GM19238 (cell line): ENCODE measurements at regions not wholly inside any gene's neighbourhood (a gene's known extent, or its start where the extent isn't known, plus 50 kb on each side); places are given as distances from the start of the nearest gene placed in this dataset.

Experiments
- DNase-seq: peaks from one replicate; pipeline ENCODE4 v3.0.0; 2011; ENCODE audit warnings: low spot score; ENCODE audit not compliant: insufficient read length

DNA sequence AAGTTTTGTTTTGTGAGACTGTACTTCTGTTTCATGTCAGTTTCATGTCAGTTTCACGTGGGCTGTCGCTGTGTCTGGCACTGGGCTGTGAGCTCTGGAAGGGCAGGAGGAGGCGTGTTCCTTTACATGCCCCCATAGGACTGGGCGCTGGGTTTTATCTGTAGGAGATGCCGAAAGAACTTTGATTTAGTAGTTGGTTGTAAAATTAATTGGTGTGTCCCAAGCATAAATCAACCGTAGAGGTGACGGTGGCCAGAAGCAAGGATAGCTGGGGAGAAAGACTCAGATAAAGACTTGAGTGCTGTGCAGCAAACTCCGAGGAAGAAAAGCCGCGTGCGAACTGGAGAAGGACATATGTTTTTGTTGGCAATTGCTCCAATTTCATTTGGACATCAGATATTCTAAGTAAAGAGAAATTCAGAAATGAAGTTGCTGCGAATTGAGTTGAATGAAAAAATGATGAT, 182.5 kb downstream of the VRK1 start:
- no peak for DNase-seq

DNA sequence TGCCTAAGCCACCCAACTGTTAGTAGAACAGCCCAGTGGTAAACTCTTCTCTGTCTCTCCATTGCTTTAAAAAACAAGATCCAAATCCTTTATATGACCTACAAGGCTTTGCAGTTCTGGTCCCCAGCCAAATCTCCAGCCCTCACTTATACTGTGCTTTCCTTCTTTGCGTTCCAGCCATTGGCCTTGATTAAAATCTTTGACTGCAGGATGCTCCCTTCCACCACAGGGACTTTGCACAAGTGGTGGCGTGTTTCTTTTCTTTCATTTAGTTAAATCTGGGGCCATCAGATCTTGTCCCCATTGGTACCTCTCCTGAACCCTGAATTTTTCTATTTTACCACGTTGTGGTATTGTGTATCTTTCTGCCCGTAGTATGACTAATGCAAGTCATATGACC, 183.7 kb downstream of the VRK1 start:
- no peak for DNase-seq

DNA sequence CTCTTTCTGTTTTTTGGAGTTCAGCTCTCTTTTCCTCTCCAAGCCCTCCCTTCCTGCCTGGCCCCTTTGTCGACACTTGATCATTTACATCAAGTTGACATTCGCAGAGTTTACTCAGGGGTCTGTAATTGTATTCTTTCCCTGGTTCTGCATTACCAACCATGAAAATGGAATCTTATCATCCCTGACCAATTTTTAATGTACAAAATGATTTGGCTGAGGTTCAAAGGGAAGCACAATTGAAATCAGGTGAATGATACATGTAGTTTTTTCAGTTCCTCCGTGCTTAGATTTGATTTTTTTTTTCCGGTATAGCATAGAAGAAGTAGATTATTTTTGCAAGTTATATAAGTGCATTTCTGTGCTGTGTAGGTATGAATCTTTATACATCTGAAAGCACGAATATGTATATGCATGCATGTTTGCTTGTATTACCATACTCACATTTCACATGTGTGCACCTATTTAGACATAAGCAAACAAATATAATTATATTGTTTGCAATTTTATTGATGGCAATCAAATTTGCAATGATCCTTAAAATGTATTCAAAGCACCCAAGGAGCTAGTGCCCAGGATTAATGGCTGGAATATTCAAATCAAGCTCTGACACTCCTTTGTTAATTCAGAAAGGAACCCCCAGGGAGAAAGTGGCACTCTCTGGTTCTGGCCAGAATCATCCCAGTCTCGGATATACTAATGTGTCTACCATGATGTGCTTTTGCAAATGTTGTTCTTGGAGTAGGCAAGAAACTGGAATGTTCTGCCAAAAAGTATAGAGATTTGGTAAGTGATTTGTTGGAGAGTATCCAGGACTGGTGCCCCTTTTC, 189.3 kb downstream of the VRK1 start:
- DNase-seq, result no peak

DNA sequence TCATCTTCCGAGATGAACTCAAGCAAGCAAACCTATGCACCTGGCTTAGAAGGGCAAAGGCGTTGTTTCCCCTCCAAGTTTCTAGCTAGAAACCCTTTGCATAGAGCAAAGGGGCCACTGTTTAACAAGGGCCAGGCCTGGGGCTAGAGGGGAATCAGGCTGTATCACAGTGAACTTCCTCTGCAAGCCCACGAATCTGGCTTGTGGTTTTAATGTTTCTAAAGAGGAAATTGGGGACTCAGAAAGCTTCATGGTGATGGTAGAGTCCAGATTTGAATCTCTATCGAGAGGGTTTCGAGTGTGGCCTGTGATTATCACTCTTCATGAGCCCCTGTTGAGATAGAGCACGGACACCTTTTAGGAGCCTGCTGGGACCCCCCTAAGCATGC, 189.9 kb downstream of the VRK1 start:
- DNase-seq, result no peak

DNA sequence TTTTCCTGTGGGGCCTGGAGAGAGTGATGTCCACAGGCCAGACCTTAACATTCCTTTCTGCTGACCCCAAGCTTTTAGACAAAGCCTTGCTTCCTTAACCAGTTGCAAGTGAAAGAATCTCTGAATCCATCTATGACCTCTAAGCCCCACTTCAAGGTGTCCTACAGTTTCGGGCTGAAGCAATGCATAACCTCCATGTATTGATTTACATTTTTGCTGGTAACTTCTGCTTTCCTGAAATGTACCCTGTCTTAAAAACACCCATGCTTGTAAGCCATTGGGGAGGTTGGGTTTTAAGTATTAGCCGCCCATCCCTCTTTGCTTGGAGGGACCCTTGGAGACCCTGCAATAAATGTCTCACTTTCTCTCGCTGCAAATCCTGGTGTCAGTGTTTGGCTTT, 190.6 kb downstream of the VRK1 start:
- no peak for DNase-seq

DNA sequence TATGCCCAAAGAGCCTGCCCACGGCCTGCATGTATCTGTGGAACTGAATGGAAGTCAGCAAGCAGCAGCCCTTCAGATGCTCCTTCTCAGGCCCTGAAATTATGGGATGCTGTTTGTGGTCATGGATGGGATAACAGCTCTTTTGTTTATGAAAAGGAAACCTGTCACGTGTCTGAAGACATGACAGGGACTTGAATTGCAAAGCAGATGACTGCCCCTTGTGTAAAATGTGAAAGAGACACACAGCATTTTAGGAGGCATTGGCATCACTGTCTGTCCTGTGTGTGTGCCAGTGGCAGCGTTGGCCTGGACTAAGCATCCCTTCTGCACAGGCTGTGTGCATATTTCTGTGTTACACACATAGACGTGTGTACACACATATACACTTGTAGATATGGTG, 192.1 kb downstream of the VRK1 start:
- DNase-seq, result no peak

DNA sequence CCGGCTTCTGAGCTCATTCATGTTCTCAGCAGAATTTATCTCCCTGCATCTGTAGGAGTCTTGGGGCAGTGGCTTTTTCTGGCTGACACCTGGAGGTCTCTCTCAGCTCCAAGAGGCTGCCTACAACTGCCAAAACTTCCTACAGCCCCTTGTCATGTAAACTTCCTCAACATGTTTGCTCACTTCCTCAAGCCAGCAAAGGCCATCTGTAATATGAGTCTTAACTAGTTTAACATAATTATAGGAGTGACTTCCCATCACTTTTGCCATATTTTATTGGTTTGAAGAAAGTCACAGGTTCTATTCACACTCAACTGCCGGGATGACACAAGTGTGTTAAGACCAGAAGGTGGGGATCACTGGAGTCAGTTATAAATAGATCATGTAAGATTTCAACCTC, 194.0 kb downstream of the VRK1 start:
- DNase-seq, result no peak

DNA sequence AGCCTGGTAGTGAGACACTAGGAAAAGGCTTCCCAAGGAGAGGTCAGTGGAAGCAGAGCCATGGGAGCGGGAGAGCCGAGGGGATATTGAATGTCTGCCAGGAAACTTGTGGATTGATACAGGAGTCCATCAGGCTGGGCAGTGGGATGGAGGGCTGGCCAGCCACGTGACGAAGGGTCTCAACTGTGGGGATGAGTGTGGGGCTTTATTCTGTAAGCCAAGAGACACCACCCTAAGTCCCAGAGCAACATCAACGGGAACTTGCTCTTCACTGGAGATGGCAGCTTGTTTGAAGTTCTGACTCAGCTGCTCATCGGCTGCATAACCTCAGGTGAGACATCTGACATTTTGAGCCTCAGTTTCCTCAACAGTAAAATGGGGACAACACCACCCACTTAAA, 197.8 kb downstream of the VRK1 start:
- no peak for DNase-seq

DNA sequence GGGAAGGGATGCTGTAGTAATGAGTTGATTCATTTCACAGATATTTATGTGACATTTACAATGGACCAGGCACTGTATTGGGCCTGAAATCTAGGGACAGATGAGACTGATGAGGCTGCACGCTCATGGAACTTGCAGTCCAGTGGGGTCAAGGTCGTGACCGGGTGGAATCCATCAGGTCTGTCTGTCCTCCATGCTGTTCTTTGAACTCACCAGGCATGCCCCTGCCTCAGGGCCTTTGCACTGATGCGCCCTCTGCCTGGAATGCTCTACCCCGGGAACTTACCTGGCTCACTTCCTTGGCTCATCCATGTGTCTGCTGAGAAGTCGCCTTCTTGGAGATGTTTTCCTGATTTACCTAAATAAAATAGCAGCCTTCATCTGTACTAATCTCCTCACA, 200.1 kb downstream of the VRK1 start:
- DNase-seq, result no peak

DNA sequence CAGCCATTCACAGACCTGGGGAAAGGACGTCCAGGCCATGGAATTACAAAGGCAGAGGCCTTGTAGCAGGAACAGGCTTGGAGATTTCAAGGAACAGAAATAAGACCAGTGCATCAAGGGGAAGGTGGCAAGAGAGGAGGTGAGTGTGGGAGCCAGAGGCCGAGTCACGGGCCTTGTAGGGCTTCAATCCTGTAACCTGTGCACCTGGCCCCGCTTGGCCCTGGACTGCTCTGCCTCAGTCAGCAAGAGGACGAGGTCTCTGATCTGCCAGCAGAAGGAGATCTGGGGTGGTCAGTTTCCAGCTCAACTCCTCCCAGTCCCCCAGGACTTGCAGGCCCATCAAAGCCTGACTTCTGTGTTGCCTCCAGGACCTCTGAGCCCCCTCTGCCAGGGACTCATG, 200.8 kb downstream of the VRK1 start:
- no peak for DNase-seq

DNA sequence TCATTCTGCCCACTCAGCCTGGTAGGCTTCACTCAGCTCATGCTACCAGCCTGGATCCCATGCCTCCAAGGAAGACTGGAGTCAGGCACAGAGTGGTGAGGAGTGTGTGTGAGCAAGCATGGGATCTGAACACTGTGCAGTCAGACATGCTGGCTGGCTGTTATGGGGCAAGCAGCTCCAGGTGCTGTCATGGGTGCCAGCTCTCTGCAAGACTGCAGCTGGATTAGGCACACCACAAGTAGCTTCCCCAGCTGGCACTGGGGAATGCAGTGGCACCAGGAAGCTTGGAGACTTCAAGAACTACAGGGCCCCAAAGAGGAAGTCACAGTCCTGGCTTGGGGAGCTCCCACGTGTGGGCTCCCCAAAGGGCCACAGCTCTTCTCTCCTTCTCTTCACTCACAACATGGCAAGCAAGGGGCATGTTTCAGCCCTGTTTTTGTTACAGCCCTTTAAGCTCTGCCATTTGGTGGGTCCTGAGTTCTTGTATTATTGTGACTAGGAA, 202.5 kb downstream of the VRK1 start:
- DNase-seq, result no peak

DNA sequence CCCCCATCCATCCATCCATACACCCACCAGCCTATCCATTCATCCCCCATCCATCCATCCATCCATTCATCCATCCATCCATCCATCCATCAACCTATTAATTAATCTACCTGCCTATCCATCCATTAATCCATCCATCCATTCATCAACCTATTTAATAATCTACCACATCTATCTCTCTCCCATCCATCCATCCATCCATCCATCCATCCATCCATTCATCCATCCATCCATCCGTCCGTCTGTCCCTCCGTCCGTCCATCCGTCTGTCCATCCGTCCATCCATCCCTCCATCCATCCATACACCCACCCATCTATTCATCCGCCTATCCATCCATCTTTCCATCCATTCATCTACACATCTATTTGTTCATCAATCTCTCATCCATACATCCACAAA, 205.3 kb downstream of the VRK1 start:
- no peak for DNase-seq

DNA sequence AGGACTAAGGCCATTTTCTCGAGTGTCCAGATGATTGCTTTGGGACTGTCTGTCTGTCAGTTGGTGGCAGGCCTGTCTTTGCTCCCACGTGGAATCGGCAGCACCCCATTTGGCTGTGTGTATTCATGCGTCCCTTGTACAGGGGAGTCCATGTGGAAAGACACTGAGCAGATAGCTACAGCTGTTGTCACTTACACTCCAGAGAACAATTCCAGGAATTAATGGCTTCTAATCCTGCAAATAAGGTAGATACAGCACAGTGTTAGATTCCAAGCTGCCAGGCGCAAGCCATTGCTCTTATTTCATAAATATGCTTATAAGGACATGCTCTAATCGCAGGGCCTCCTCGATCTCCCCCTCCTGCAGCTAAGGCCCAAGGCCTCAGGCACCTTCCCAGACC, 208.8 kb downstream of the VRK1 start:
- no peak for DNase-seq

DNA sequence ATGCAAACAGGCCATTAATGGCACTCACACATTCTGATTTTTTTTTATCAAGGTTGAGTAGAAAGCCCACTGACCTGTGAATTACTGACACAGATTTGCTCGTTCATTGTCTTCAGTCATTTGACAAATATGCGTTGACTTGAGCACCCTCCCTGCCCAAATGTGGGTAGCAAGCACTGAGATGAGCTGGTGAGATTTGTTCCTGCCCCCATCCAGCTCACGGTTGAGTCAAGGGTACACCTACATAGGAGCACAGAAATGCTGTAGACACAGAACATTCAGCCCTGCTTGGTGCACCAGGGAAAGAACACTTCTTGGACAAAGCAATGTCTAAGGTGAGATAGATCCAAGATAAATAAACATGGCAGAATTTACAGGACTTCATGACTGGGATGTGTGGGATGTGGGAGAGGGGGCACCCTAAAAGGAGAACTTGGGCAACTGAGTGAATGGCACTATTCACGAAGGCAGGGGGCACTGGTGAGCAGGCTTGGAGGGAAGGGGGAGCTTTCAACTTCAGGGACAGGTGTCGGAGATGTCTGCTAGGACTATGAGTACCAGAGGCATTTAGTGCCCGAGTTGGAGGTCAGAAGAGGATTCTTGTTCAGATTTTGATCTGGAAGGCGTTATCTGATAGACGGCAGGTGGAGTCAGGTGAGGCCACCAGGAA, 213.4 kb downstream of the VRK1 start:
- no peak for DNase-seq

DNA sequence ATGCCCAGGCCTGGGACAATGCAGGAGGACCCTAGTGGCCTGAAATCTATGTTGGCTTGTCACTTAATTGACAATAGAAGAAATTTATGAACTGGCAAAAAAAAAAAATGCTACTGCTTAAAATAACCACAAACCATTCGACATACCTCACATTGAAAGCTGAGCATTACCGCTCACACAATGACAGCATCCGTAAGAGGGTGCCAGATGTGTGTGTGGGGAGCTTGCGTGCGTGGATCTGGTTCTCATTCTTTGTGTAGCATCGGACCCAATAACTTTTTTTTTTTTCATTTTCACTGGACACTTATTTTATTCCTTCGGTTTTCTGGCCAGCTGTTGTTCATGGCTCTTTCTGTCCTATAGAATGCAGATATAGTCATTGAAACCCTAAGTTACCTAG, 216.7 kb downstream of the VRK1 start:
- no peak for DNase-seq

DNA sequence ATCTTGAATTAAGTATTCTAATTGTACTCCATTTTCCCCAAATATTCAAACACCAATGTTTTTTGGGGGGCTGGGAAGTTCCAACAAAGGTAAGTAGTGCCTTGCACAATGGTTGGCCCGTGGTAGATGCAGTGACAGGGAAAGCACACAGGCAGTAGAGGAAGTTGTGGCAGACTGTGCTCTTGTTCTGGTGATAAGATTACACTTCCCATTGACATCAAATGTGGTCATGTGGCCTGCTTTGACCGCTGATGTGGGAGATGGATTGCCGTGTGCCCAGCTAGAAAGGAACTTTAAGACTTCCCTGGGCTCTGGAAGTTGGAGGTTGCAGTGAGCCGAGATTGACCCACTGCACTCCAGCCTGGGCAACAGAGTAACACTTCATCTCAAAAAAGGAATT, 223.8 kb downstream of the VRK1 start:
- no peak for DNase-seq

DNA sequence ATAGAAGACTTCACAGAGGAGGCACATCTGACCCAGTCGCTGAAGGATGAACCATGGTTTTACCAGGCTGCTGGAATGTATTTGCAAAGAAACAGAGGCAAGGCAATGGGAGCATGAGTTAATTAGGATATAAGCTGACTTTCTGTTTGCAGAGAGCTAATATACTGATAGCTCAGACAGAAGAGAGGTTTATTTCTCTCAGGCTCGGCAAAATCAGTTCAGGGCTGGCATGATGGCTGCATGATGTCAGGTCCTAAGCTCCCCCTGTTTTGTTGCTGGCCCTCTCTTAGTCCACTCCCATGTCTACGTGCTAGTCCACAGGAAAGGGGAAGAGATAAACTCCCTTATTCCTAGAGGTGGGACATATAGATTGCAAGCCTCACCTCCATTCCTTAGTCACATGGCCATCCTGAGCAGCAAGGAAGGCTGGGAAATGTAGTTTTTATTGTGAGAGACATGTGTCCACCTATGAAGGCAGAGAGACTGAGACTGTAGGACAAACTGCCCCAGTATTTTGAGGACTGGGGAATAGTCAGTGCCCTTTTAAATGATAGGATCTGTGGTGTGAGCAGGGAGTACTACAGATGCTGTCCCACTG, 224.5 kb downstream of the VRK1 start:
- no peak for DNase-seq

DNA sequence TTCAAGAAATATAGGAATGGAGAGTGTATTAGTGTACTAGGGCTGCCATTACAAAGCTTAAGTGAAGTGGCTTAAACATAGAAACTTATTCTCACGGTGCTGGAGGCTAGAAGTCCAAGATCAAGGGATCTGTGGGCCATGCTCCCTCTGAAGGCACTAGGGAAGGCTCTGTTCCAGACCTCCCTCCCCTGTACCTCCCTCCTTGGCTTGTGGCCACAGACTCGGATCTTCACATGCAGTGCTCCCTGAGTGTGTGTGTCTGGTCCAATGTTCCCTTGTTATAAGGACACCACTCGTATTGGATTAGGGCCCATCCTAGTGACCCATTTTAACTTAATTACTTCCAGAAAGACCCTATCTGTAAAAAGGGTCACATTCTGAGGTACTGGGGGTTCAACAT, 225.6 kb downstream of the VRK1 start:
- DNase-seq, result no peak

DNA sequence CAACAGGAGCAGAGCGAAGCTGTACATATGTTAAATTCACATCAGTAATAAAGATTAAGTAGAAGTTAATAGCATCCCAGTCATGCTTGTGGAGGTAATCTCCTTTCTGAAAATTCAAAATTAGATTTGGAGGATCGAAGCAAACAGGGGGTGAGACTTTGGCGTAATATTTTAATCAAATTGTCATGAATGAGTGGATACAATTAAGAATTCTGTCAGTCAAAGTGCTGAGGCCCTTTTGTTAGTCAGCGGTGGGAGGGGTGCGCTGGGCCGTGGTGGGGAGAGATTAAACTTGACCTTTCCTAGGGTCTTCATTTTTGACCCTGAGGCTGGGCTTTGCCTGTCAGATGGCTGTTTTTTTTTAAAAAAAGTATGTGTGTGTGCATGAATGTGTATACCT, 226.7 kb downstream of the VRK1 start:
- no peak for DNase-seq

DNA sequence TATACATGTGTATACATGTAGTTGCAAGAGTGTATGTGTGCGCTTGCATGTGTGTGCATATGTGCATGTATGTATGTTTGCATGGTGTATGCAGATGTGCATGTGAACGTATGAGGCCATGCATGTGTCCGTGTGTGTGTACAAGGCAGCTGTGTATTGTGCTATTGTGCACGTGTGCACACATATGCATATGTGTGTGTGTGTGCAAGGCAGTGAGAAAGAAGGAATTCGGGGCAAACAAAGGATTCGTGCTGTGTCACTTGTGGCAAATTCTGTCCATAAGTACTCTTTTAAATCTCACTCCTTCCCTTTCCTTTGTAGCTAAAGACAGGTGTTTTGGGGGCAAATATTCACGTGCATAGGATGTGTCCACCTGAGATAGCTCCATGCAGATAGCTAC, 227.1 kb downstream of the VRK1 start:
- DNase-seq, result no peak

DNA sequence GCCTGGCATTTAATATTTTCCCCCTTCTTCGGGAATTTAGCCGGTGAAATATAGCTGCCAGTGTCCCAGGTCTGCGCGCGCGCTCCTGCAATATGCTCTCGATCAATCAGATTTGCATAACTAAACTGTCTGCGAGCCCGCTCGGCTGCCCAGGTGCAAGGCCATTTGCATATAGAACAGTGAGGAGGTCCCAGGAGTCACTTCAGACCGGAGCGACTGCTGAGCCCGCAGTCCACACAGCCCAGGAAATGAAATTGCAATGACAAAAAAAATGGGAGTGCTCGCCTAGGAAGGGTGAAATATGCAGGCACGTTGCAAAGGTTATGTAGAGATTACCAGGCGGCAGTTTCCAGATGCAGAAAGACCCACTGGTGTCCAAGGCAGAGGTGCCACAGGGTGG, 228.5 kb downstream of the VRK1 start:
- DNase-seq, result no peak

DNA sequence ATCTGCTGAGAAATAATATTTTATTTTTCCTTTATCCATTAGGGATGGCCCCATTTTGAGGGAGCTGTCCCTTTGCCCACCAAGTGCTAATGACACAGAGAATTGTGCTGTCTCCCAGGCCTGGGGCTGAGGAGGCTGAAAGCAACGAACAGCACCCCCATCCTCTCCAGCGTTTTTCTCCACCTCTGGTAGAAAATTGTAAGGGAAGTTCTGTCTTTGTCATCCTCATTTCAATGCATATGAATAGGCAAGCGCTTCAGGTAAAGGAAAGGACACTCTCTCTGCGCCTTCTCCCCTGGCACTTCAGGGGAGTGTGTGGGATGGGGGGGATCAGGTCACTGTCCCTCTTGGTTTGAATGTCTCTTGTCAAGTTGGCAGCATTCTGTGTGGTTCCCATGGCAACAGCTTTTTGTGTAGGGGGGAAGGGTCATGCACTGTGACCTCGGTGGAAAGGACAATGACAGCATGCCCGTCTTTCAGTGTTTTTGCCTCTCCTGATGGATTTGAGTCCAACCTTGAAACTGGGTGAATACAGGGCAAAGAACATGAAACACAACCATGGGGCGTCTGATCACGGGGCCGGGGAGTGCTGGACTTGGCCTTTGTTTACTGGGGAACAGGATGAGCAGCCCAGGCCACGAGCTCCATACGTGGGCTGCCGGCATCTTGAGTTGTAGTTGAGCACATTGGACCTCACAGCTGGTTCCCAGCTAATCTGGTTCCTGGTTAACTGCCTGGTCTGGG, 230.2 kb downstream of the VRK1 start:
- no peak for DNase-seq
